HCT116 (cell line): ENCODE measurements at regions not wholly inside any gene's neighbourhood (a gene's known extent, or its start where the extent isn't known, plus 50 kb on each side); places are given as distances from the start of the nearest gene placed in this dataset.

Experiments used
- CEBPB ChIP-seq: IDR thresholded peaks from 2 replicates; pipeline ENCODE4 v1.6.1; 2012; ENCODE audit warnings: low read depth
- CTCF ChIP-seq, 3 experiments: fragments of 200-600 bp in 1 of 3; sonication (generic) in 1 of 3; IDR thresholded peaks in 2 of 3; conservative IDR thresholded peaks in 1 of 3; 2 replicates each; pipeline ENCODE4 v1.5.1; 2012 to 2017; ENCODE audit warnings: low read depth in 2 of 3, low read length in 2 of 3, antibody characterized with exemption in 1 of 3, borderline replicate concordance in 1 of 3, control low read depth in 1 of 3, mild to moderate bottlenecking in 1 of 3, mixed read lengths in 1 of 3, mixed run types in 1 of 3, moderate library complexity in 1 of 3; ENCODE audit not compliant: insufficient read depth in 1 of 3
- EZH2 ChIP-seq: fragments of 200-600 bp; sonication (generic); IDR thresholded peaks from 2 replicates; pipeline ENCODE4 v1.6.1; 2017; ENCODE audit warnings: antibody characterized with exemption, mixed run types
- POLR2A ChIP-seq: IDR thresholded peaks from 2 replicates; pipeline ENCODE4 v1.7.0; 2011; ENCODE audit warnings: borderline replicate concordance; ENCODE audit not compliant: insufficient read depth, insufficient read length; ENCODE audit errors: extremely low read depth
- POLR2AphosphoS5 ChIP-seq: IDR thresholded peaks from 2 replicates; pipeline ENCODE4 v1.6.1; 2011; ENCODE audit warnings: mild to moderate bottlenecking, low read depth, low read length, moderate library complexity
- RAD21 ChIP-seq: IDR thresholded peaks from 2 replicates; pipeline ENCODE4 v1.6.1; 2012; ENCODE audit warnings: low read depth, mild to moderate bottlenecking
- REST ChIP-seq: IDR thresholded peaks from 2 replicates; pipeline ENCODE4 v1.6.1; 2012; ENCODE audit warnings: low read depth
- YY1 ChIP-seq: IDR thresholded peaks from 2 replicates; pipeline ENCODE4 v1.6.1; 2011; ENCODE audit warnings: low read length, low read depth, moderate library complexity, mild to moderate bottlenecking; ENCODE audit not compliant: insufficient replicate concordance; ENCODE audit errors: extremely low read depth
- TF ChIP-seq, protein P1 (sequence below): IDR thresholded peaks from 2 replicates; pipeline ENCODE4 v1.6.1; 2012

DNA sequence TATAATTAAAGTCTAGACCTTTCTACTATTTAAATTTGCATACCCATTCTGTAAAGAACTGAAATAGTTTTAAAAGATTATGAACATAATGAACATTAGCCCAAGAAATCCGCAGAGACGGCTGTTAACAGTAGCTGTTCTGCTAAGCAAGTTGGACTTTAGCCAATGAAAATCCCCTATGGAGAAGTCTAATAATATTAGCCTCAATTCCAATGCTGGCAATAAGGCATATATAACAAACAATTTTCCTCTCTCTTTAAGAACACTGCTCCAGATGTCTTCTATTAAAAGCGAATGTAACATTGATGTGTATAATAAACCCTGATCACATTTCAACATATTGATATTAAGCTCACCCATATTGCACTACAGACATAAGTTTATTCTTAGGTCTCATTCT lies 221.3 kb upstream of the KCTD3 start:
- no peak for TF ChIP-seq CTCF (IDR thresholded peaks at IDR 0.05 in 2 of 3, conservative IDR thresholded peaks at IDR 0.05 in 1 of 3; ENCODE audit: borderline replicate concordance in 1 of 3, insufficient read depth in 1 of 3, low read depth in 2 of 3, low read length in 2 of 3)
- no peak for TF ChIP-seq YY1
- TF ChIP-seq RAD21 = no peak
- no peak for TF ChIP-seq REST
- TF ChIP-seq POLR2AphosphoS5 = no peak
- TF ChIP-seq POLR2A = no peak
- TF ChIP-seq CEBPB = no peak
- TF ChIP-seq, protein P1, sequence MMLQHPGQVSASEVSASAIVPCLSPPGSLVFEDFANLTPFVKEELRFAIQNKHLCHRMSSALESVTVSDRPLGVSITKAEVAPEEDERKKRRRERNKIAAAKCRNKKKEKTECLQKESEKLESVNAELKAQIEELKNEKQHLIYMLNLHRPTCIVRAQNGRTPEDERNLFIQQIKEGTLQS = no peak
- no peak for TF ChIP-seq EZH2
